ENCODE measurements at regions not wholly inside any gene's neighbourhood (a gene's known extent, or its start where the extent isn't known, plus 50 kb on each side); places are given as distances from the start of the nearest gene placed in this dataset.

DNA sequence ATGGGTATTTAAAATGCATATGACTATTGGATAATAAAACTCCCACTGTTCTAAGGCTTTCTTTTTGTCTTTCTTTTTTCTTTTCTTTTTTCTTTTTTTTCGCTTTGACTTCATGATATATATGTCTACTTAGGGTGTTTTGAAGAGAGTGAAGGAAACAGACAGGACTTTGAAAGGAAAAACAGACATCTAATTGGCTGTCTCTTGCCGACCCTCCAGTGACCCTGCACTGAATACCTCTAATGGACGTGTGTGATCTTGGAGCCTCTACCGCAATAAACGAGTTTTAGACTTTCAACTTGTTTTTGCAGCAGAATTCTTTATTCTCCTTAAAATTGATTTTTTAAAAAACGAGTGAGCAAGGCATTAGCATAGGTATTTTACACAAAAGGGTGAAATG is 158.1 kb upstream of the NR2F2 start:
- TF ChIP-seq, protein P1, sequence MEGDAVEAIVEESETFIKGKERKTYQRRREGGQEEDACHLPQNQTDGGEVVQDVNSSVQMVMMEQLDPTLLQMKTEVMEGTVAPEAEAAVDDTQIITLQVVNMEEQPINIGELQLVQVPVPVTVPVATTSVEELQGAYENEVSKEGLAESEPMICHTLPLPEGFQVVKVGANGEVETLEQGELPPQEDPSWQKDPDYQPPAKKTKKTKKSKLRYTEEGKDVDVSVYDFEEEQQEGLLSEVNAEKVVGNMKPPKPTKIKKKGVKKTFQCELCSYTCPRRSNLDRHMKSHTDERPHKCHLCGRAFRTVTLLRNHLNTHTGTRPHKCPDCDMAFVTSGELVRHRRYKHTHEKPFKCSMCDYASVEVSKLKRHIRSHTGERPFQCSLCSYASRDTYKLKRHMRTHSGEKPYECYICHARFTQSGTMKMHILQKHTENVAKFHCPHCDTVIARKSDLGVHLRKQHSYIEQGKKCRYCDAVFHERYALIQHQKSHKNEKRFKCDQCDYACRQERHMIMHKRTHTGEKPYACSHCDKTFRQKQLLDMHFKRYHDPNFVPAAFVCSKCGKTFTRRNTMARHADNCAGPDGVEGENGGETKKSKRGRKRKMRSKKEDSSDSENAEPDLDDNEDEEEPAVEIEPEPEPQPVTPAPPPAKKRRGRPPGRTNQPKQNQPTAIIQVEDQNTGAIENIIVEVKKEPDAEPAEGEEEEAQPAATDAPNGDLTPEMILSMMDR (IDR thresholded peaks at IDR 0.05), result no peak
- no peak for TF ChIP-seq ZFX (IDR thresholded peaks at IDR 0.05; ENCODE audit: borderline replicate concordance)

Data from 22Rv1 (cell line).